Coronary artery (tissue), 2 donors: ENCODE measurements at regions not wholly inside any gene's neighbourhood (a gene's known extent, or its start where the extent isn't known, plus 50 kb on each side); places are given as distances from the start of the nearest gene placed in this dataset.

ENCODE experiments used
- DNase-seq: peaks from one replicate; pipeline ENCODE4 v3.0.0-alpha.2; 2017; ENCODE audit warnings: low spot score
- H3K27ac ChIP-seq, 2 donors: fragments of 200-600 bp; sonication (generic); one replicate each; pipeline ENCODE4 v1.5.1; 2016 to 2019
- H3K4me3 ChIP-seq: fragments of 200-600 bp; sonication (generic); 2 replicates; pipeline ENCODE4 v1.5.1; 2016; ENCODE audit warnings: mild to moderate bottlenecking, moderate library complexity
- TF ChIP-seq, protein P1 (sequence below): fragments of 200-600 bp; sonication (generic); IDR thresholded peaks from one replicate; pipeline ENCODE4 v1.5.1; 2019; ENCODE audit warnings: antibody characterized with exemption

GRCh38 chr20:10724449-10725173, 50.8 kb upstream of the JAG1 start:
- Histone ChIP-seq H3K4me3 (no peak overlapping the region), H3K27ac (no peak overlapping the region)
- TF ChIP-seq, protein P1, sequence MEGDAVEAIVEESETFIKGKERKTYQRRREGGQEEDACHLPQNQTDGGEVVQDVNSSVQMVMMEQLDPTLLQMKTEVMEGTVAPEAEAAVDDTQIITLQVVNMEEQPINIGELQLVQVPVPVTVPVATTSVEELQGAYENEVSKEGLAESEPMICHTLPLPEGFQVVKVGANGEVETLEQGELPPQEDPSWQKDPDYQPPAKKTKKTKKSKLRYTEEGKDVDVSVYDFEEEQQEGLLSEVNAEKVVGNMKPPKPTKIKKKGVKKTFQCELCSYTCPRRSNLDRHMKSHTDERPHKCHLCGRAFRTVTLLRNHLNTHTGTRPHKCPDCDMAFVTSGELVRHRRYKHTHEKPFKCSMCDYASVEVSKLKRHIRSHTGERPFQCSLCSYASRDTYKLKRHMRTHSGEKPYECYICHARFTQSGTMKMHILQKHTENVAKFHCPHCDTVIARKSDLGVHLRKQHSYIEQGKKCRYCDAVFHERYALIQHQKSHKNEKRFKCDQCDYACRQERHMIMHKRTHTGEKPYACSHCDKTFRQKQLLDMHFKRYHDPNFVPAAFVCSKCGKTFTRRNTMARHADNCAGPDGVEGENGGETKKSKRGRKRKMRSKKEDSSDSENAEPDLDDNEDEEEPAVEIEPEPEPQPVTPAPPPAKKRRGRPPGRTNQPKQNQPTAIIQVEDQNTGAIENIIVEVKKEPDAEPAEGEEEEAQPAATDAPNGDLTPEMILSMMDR: no peak
- no peak for DNase-seq

GRCh38 chr20:10728873-10729670, 55.3 kb upstream of the JAG1 start:
- no peak overlapping the region for H3K27ac ChIP-seq
- DNase-seq: no peak
- no peak overlapping the region for H3K4me3 ChIP-seq
- TF ChIP-seq, protein P1: no peak

DNA sequence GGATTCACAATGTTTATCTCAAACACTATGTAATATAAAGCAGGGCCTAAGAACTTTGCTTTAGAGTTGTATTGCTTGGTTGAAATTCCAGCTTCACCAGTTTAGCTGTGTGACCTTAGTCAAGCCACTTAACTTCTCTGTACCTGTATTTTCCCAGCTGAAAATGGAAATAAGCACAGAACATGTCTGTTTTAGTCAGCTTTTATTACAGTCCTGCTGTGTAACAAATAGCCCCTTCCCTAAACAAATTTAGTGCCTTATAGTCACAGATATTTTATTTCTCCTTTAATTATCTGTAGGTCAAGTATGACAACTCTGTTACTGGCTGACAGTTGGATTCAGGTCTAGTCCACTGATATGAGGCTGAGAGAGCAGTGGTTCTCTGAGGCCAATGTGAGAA, 56.0 kb upstream of the JAG1 start:
- DNase-seq: no peak
- TF ChIP-seq, protein P1: no peak
- Histone ChIP-seq H3K27ac (no peak overlapping the region), H3K4me3 (no peak overlapping the region)

DNA sequence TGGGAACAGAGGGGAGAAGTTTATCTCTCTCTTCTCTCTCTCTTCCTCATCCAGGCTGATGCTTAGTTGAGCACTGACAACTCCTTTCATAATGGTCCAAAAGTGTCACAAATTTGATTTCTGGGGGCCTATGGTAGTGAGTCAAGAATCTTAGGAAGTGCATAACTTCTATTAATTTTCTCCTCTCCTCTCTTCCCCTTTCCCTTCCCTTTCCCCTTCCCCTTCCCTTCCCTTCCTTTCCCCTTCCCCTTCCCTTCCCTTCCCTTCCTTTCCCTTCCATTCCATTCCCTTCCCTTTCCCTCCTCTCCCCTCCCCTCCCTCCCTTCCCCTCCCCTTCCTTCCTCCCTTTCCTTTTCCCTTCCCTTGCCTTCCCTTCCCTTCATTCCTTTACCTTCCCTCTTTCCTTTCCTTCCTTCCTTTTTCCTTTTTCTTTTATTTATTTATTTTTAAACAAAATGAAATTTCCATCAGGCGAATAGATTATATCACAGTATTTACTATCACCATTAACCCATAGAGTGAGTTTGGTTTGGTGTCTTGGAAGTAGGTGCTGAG, 56.9 kb upstream of the JAG1 start:
- Histone ChIP-seq H3K4me3 (no peak overlapping the region), H3K27ac (peak overlapping the region in 1 of 2 donors; percentile 53)
- no peak for DNase-seq
- TF ChIP-seq, protein P1: no peak

- TF ChIP-seq, protein P1: no peak
- Histone ChIP-seq H3K27ac (peak overlapping the region in 1 of 2 donors; percentile 53), H3K4me3 (no peak overlapping the region)
- no peak for DNase-seq
Measured at GRCh38 chr20:10731190-10731965, 57.6 kb upstream of the JAG1 start.

- DNase-seq: no peak
- no peak overlapping the region for H3K4me3 ChIP-seq
- no peak overlapping the region for H3K27ac ChIP-seq
- TF ChIP-seq, protein P1: no peak
Measured at GRCh38 chr20:10733122-10733521, 59.3 kb upstream of the JAG1 start.
